ENCODE measurements at regions not wholly inside any gene's neighbourhood (a gene's known extent, or its start where the extent isn't known, plus 50 kb on each side); places are given as distances from the start of the nearest gene placed in this dataset.

GRCh38 chr12:25710128-25710527 is 157.0 kb upstream of the LMNTD1 start:
- TF ChIP-seq CTCF (IDR thresholded peaks at IDR 0.05; ENCODE audit: borderline replicate concordance, extremely low read depth, low read length, poor library complexity, severe bottlenecking) (no peak), EZH2 (IDR thresholded peaks at IDR 0.05; ENCODE audit: borderline replicate concordance, low read depth, low read length, severe bottlenecking) (no peak)

Data from DND-41 (cell line).